Suppressor macrophage treated with lipopolysaccharide for 4 hours (primary cell): ENCODE measurements at regions not wholly inside any gene's neighbourhood (a gene's known extent, or its start where the extent isn't known, plus 50 kb on each side); places are given as distances from the start of the nearest gene placed in this dataset.

ENCODE experiments used
- DNase-seq: peaks from one replicate; pipeline ENCODE4 v3.0.0-alpha.2; 2020

GRCh38 chr2:78873526-78873925 lies 152.0 kb upstream of the REG3G start:
- DNase-seq = no peak

GRCh38 chr2:78876316-78876688 lies 149.2 kb upstream of the REG3G start:
- no peak for DNase-seq

GRCh38 chr2:78887446-78887845 lies 138.1 kb upstream of the REG3G start:
- DNase-seq = no peak

DNA sequence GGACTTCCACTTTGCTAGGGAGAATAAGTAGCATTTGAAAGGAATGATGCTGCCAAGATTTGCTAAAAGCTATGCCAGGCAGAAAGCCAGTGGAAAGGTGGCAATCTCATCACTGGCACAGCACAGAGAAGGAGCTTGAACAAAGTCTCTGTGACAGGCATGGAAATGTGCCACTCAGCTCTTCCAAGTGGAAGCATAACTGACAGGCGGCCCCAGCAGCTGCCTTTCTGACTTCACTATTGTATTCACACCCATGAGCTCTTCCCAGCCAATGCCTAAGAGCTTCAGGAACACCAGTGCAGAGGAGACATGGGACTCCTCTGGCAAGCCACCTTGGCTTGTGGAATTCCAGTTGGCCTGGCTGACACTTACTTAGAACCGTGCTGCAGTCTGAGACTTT lies 134.6 kb upstream of the REG3G start:
- no peak for DNase-seq

- DNase-seq = no peak
Observed at GRCh38 chr2:78892295-78892694, 133.2 kb upstream of the REG3G start.

- no peak for DNase-seq
Observed at GRCh38 chr2:78895022-78895421, 130.5 kb upstream of the REG3G start.

DNA sequence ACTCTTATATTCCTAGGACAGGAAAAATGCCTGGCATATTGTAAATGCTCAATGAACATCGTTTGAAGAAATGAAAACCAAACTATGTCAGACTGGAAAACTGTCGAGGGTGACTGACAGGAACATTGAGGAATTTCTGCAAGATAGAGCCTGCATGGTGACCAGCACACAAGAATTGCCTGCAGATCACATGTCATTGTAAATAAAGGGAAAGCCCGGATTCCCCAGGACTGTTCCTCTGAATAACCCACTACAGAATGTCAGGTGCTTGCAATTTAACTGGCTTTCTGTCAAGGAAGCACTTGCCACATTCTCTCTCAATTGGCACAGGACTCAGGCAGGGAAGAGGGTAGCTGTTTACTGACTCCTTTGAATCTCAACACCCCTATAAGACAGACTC lies 129.0 kb upstream of the REG3G start:
- no peak for DNase-seq

- no peak for DNase-seq
Observed at GRCh38 chr2:78907089-78907488, 118.4 kb upstream of the REG3G start.

GRCh38 chr2:78908973-78909372 lies 116.5 kb upstream of the REG3G start:
- no peak for DNase-seq

GRCh38 chr2:78910376-78910775 lies 115.1 kb upstream of the REG3G start:
- DNase-seq = no peak

DNA sequence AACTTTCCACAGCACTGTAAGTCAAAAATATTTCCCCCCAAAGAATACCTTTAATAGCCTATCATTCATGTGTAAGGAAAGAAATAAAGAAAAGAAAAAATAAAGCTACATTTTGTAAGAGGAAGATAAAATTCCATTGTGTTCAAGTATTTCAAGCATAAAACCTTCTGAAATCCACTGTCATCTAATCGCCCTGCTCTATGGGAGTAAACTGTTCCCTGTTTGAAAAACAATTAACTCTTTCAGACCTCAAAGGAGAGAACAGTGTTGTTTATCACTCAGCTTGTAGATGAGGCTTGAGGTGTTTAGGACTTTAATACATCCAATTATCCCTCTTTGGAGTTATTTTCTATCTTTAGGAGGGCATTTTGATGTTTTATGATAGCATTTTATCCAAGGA lies 112.2 kb upstream of the REG3G start:
- no peak for DNase-seq

GRCh38 chr2:78925258-78925657 lies 100.2 kb upstream of the REG3G start:
- no peak for DNase-seq

DNA sequence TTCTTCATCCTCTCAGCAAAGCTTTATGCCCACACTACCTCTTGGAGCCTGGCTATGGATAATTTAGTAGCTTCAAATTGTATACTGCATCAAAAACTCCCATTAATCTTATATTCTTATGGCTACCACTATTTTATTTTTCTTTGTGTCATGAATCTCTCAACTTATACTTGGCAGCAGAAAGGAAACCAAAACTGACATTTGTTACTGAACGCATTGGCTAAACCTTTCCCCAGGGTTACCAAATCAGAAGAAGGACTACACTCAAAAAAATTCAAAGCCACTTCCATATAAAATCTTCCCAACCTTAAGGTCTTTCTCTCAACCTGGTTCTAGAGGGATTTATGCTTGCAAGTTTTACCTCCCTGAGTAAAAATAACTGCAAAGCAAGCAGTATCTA lies 97.0 kb upstream of the REG3G start:
- DNase-seq = no peak

GRCh38 chr2:78940998-78941397 lies 84.5 kb upstream of the REG3G start:
- DNase-seq = no peak

- DNase-seq = no peak
Observed at GRCh38 chr2:78941751-78942150, 83.8 kb upstream of the REG3G start.

- no peak for DNase-seq
Observed at GRCh38 chr2:78963881-78964280, 61.6 kb upstream of the REG3G start.

DNA sequence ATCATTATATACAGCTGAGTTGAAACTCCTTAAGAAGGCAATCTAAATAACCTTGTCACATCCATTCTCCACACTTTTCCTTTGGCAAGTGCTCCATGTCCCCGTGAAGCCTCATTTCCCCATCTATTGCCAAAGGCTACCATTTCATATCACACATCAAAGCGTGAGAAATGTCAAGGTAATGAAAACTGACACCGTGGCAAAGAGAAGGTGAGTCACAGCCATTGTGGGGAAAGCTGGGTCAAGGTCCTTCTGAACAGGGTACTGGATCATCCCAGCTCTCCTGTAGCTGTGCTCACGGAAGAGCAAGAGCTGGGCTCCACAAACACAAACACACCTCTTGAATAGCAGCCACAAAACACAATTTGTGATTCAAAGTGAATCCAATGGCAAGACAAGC lies 58.2 kb upstream of the REG3G start:
- no peak for DNase-seq

DNA sequence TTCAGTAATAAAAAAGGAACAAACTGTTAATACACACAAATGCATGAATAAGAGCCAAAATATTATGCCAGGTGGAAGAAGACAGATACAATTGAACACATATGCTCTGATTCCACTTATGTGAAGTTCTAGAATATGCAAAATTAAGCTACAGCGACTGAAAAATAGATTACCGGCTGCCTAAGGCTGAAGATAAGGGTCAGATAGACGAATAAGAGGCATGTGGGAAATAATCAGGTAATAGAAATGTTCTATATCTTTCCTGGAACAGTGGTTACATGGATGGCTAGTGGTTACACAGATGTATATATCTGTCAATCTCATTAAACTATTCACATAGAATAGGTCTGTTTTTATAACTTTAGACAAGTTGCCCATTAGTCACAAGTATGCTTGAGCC lies 51.9 kb upstream of the REG3G start:
- DNase-seq = no peak
